ENCODE measurements at regions not wholly inside any gene's neighbourhood (a gene's known extent, or its start where the extent isn't known, plus 50 kb on each side); places are given as distances from the start of the nearest gene placed in this dataset.

DNA sequence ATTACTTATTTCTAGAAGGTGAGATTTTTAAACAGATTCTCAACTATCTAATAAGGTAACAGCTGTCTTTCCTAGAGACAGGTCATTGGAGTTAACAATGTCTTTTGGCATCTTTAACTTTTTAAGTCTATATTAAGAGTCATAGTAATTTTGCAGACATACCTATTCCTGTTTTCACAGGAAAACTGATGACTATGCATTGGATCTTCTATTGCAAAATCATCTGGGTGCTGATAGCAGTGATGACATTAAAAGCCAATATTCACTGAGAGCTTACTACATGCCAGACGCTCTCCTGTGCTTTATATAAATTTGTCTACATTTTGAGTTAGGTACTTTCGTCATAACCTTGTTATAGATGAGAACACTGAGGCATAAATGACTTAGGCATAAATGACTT, 462.4 kb upstream of the MARCKS start:
- H3K4me3 ChIP-seq (ENCODE audit: low read depth, low read length): no peak overlapping the region
- TF ChIP-seq, protein P1, sequence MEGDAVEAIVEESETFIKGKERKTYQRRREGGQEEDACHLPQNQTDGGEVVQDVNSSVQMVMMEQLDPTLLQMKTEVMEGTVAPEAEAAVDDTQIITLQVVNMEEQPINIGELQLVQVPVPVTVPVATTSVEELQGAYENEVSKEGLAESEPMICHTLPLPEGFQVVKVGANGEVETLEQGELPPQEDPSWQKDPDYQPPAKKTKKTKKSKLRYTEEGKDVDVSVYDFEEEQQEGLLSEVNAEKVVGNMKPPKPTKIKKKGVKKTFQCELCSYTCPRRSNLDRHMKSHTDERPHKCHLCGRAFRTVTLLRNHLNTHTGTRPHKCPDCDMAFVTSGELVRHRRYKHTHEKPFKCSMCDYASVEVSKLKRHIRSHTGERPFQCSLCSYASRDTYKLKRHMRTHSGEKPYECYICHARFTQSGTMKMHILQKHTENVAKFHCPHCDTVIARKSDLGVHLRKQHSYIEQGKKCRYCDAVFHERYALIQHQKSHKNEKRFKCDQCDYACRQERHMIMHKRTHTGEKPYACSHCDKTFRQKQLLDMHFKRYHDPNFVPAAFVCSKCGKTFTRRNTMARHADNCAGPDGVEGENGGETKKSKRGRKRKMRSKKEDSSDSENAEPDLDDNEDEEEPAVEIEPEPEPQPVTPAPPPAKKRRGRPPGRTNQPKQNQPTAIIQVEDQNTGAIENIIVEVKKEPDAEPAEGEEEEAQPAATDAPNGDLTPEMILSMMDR (IDR thresholded peaks at IDR 0.05; ENCODE audit: insufficient read depth, low read depth, low read length): no peak
- no peak for DNase-seq (ENCODE audit: low read depth)

DNA sequence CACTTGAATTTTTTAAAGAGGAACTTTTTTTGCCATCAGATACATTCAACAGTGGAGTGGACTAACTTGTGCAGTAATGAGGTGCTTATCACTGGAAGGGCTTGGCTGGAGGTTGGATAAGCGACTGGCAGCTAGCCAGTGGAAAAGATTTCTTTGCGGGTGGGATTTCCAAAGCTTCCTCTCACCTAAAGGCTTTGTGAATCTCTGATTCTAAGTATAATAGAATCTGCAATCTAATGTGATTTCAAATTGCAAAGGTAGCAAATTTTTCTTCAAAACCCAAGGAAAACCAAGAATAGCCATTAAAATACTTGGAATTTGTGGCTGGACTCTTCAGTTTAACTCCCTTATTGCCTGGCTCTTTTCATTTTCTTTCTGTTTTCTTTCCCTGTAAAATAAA, 460.4 kb upstream of the MARCKS start:
- TF ChIP-seq, protein P1 (IDR thresholded peaks at IDR 0.05; ENCODE audit: insufficient read depth, low read depth, low read length): no peak
- H3K4me3 ChIP-seq (ENCODE audit: low read depth, low read length): no peak overlapping the region
- DNase-seq (ENCODE audit: low read depth): no peak

DNA sequence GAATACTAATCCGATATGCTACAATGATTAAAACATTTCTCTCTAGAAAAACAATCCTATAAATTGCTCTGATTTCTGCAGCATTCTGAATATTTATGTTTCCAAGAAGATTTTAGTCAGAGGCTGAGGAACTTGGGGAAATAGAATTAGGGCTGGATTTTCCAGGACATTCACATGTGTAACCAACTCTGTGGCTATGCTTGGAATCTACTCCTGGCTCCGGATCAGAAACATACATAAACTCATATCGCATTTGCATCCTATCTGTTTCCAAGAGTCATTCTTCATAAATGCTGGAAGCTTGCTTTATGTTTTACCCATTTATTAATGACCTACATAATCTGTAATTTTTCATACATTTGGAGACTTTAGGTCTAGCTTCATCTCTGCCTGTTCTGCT, 459.9 kb upstream of the MARCKS start:
- DNase-seq (ENCODE audit: low read depth): peak; percentile 27
- TF ChIP-seq, protein P1 (IDR thresholded peaks at IDR 0.05; ENCODE audit: insufficient read depth, low read depth, low read length): no peak

DNA sequence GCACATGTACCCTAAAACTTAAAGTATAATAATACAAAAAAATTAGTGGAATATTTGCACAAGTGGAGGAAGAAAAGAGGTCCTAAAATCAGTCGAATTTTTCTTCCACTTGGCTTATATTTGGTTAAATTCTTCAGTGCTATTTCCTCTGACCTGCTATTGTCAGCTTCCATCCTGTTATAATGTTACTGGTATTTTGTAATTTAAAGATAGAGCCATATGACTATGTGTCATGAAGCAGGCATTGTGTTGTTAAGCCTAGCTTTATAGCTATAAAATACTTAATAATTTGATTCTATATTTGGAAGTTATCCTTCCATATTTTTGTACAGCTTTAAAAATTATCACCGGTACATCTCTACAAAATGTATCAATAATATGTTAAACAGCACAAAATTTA, 455.9 kb upstream of the MARCKS start:
- TF ChIP-seq, protein P1 (IDR thresholded peaks at IDR 0.05; ENCODE audit: insufficient read depth, low read depth, low read length): no peak
- DNase-seq (ENCODE audit: low read depth): no peak
- H3K4me3 ChIP-seq (ENCODE audit: low read depth, low read length): no peak overlapping the region

More for the DNA sequence above, 459.9 kb upstream of the MARCKS start:
- no peak overlapping the region for H3K4me3 ChIP-seq (ENCODE audit: low read depth, low read length)

DNA sequence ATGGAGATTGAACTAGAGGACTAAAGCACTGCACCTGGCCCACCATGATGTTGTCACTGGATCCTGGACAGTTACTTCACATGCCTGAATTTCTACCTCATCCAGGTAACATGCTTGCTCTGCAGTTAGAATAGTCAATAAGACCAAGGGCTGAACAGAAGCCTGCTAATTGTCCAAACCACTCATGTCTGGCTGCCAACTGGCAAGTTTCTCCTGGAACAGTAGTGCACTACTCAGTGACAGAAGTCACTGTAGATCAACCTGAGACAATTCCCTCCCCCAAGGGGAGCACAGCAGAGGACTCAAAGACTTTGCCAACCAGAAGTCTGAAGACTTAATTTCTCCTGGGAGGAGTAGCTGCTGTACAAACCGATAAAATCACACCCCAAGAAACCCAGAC, 454.6 kb upstream of the MARCKS start:
- DNase-seq (ENCODE audit: low read depth): no peak
- no peak overlapping the region for H3K4me3 ChIP-seq (ENCODE audit: low read depth, low read length)
- TF ChIP-seq, protein P1 (IDR thresholded peaks at IDR 0.05; ENCODE audit: insufficient read depth, low read depth, low read length): no peak

DNA sequence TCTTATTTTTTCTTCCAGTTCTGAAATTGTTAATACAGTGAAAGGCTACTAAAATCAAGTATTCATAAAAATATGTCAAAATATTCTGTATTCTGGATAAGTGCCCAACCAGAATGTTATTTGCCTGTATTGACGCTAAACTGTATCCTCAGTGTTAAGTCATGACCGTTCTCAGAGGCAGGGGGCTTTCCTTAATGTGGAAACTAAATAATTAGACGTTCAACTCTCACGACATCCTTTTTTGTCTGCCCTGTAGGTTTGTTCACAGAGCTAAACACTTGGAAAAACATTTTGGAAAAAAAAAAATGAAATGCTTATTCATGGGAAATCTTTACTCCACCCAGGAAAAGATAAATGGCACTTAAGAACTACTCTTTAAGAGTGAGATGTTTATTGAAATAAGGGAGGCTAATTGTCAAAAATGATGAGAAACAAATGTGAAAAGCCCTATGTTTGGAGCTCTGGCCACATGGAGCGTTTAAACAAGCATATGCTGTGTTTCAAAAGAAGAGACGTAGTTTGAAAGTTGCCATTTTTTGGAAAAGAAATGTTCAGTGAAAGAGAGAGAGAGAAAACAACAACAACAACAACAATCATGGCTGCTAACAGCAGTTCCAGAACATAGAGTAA, 453.1 kb upstream of the MARCKS start:
- no peak overlapping the region for H3K4me3 ChIP-seq (ENCODE audit: low read depth, low read length)
- DNase-seq (ENCODE audit: low read depth): peak; percentile 53

More for the DNA sequence above, 453.1 kb upstream of the MARCKS start:
- TF ChIP-seq, protein P1 (IDR thresholded peaks at IDR 0.05; ENCODE audit: insufficient read depth, low read depth, low read length): no peak

Measured in fibroblast of villous mesenchyme (primary cell).